Tibial nerve (tissue), 4 donors: ENCODE measurements at regions not wholly inside any gene's neighbourhood (a gene's known extent, or its start where the extent isn't known, plus 50 kb on each side); places are given as distances from the start of the nearest gene placed in this dataset.

Experiments used
- CTCF ChIP-seq, 5 experiments: fragments of 200-600 bp in 3 of 5; fragments of 450-650 bp in 2 of 5; sonication (generic) in 3 of 5; IDR thresholded peaks; one replicate each; pipeline ENCODE4 v1.5.1; 2016 to 2019; ENCODE audit warnings: antibody characterized with exemption in 5 of 5, mild to moderate bottlenecking in 3 of 5, moderate library complexity in 2 of 5
- EP300 ChIP-seq, 2 donors: sonication (generic); formaldehyde crosslinking; IDR thresholded peaks; one replicate each; pipeline ENCODE4 v1.6.1; 2017; ENCODE audit warnings: antibody characterized with exemption in 2 of 2, mild to moderate bottlenecking in 1 of 2
- POLR2A ChIP-seq, 2 donors: fragments of 450-650 bp; IDR thresholded peaks; one replicate each; pipeline ENCODE4 v1.6.1; 2017; ENCODE audit warnings: antibody characterized with exemption in 2 of 2, mild to moderate bottlenecking in 2 of 2, moderate library complexity in 2 of 2

DNA sequence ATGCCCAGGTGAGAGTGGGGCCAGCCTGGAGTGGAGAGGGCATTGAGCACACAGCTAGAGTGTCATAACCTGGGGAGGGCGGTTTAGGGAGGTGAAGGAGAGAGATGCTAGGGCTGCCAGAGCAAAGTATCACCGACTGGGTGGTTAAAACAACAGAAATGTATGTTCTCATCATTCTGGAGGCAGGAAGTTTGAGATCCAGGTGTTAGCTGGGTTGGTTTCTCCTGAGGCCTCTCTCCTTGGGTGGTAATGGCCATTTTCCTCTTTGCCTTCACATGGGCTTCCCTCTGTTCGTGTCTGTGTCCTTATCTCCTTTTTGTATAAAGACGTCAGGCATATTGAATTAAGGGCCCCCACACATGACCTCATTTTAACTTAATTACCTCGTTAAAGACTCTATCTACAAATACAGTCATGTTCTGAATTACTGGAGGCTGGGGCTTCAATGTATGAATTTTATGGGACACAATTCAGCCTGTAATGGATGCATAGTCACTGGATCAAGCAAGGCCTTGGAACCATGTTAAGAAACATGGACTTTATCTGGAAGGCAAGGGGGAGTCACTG is 118.6 kb upstream of the IL12B start:
- TF ChIP-seq CTCF (IDR thresholded peaks at IDR 0.05): no peak
- no peak for TF ChIP-seq POLR2A (IDR thresholded peaks at IDR 0.05)
- no peak for TF ChIP-seq EP300 (IDR thresholded peaks at IDR 0.05)
